HL-60 (cell line): ENCODE measurements at regions not wholly inside any gene's neighbourhood (a gene's known extent, or its start where the extent isn't known, plus 50 kb on each side); places are given as distances from the start of the nearest gene placed in this dataset.

Source experiments
- DNase-seq, 2 experiments: peaks; one replicate each; pipeline ENCODE4 v3.0.0-alpha.2; 2010 to 2020; ENCODE audit warnings: low read depth in 1 of 2, low spot score in 1 of 2
- H3K27ac ChIP-seq: fragments of 250-450 bp; sonication (Bioruptor Pico); replicated peaks from 2 replicates; pipeline ENCODE4 v1.5.1; 2020; ENCODE audit warnings: mild to moderate bottlenecking, moderate library complexity
- H3K27me3 ChIP-seq: fragments of 250-450 bp; sonication (Bioruptor Pico); 2 replicates; pipeline ENCODE4 v1.5.1; 2021; ENCODE audit warnings: mild to moderate bottlenecking, moderate library complexity; ENCODE audit not compliant: insufficient read depth, poor library complexity, severe bottlenecking
- H3K4me3 ChIP-seq: replicated peaks from 2 replicates; pipeline ENCODE4 v1.5.1; 2011; ENCODE audit warnings: mild to moderate bottlenecking, control low read depth, low read length; ENCODE audit not compliant: insufficient read depth
- GABPA ChIP-seq: IDR thresholded peaks from 2 replicates; pipeline ENCODE4 v1.6.1; 2012; ENCODE audit warnings: low read depth
- POLR2AphosphoS5 ChIP-seq: IDR thresholded peaks from 2 replicates; pipeline ENCODE4 v1.6.1; 2012; ENCODE audit warnings: low read depth
- SPI1 ChIP-seq: IDR thresholded peaks from 2 replicates; pipeline ENCODE4 v1.6.1; 2012; ENCODE audit warnings: low read depth, mild to moderate bottlenecking, borderline replicate concordance
- TF ChIP-seq, protein P1 (sequence below): IDR thresholded peaks from one replicate; pipeline ENCODE4 v1.5.1; 2011; ENCODE audit warnings: low read length, control low read depth, inconsistent platforms; ENCODE audit not compliant: insufficient read depth
- TF ChIP-seq, protein P2 (sequence below): IDR thresholded peaks from 2 replicates; pipeline ENCODE4 v1.6.1; 2012; ENCODE audit warnings: low read depth; ENCODE audit not compliant: insufficient replicate concordance

DNA sequence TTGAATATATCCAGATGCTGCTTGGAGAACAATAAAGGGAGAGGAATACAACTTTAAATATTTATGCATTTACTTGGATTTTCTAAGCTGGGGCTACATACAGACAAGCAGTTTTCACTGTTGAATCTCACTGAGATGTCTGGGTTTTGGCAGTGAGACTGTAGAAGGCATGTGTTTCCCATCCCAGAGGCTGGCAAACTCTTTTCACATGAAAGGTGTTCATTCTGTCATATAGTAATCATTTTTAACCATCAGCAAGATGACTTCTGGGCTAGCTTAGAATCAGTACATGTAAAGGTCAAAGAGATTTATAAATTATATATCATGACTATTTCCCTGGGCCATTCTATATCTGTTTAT is 218.7 kb upstream of the SGO1 start:
- H3K4me3 ChIP-seq = no peak overlapping the region
- no peak for TF ChIP-seq GABPA
- TF ChIP-seq, protein P1, sequence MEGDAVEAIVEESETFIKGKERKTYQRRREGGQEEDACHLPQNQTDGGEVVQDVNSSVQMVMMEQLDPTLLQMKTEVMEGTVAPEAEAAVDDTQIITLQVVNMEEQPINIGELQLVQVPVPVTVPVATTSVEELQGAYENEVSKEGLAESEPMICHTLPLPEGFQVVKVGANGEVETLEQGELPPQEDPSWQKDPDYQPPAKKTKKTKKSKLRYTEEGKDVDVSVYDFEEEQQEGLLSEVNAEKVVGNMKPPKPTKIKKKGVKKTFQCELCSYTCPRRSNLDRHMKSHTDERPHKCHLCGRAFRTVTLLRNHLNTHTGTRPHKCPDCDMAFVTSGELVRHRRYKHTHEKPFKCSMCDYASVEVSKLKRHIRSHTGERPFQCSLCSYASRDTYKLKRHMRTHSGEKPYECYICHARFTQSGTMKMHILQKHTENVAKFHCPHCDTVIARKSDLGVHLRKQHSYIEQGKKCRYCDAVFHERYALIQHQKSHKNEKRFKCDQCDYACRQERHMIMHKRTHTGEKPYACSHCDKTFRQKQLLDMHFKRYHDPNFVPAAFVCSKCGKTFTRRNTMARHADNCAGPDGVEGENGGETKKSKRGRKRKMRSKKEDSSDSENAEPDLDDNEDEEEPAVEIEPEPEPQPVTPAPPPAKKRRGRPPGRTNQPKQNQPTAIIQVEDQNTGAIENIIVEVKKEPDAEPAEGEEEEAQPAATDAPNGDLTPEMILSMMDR = no peak
- TF ChIP-seq SPI1 = no peak
- TF ChIP-seq POLR2AphosphoS5 = no peak
- TF ChIP-seq, protein P2, sequence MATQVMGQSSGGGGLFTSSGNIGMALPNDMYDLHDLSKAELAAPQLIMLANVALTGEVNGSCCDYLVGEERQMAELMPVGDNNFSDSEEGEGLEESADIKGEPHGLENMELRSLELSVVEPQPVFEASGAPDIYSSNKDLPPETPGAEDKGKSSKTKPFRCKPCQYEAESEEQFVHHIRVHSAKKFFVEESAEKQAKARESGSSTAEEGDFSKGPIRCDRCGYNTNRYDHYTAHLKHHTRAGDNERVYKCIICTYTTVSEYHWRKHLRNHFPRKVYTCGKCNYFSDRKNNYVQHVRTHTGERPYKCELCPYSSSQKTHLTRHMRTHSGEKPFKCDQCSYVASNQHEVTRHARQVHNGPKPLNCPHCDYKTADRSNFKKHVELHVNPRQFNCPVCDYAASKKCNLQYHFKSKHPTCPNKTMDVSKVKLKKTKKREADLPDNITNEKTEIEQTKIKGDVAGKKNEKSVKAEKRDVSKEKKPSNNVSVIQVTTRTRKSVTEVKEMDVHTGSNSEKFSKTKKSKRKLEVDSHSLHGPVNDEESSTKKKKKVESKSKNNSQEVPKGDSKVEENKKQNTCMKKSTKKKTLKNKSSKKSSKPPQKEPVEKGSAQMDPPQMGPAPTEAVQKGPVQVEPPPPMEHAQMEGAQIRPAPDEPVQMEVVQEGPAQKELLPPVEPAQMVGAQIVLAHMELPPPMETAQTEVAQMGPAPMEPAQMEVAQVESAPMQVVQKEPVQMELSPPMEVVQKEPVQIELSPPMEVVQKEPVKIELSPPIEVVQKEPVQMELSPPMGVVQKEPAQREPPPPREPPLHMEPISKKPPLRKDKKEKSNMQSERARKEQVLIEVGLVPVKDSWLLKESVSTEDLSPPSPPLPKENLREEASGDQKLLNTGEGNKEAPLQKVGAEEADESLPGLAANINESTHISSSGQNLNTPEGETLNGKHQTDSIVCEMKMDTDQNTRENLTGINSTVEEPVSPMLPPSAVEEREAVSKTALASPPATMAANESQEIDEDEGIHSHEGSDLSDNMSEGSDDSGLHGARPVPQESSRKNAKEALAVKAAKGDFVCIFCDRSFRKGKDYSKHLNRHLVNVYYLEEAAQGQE = no peak
- H3K27me3 ChIP-seq = no peaks in the 10 kb centered on the region
- no peak for DNase-seq
- no peak overlapping the region for H3K27ac ChIP-seq

DNA sequence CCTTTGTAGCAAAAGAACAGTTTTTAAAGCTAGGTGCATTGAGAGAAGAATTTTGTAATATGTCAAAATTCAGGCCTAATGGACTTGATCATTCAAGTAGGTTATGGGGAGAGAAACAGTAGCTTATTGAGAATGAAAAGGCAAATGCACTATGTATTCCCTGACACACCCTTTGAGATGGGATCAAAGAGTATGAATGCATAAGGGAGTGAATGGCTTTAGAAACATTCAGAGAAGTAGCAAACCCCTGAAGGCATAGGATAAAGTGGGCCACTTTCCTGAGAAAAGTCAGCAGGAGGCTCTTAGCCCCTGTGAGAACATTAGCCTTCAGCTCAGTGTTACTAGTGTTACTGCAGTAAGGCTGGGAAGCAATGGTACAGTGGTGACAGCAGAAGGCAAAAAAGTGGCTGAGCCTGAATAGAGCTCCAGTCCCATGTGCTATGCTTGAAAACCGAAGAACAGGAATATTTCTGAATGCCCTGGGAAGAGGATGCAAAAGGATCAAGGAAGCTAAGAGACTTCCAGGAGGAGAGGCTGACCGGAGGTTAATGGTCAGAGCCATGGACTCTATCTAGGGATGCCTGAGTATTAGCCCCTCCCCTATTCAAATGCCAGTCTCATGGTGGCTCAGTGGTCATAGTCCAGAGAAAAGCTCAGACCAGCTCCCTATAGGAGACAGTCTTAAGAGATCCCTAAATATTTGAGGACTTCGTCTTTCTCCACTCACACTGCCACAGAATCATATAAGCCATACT is 218.2 kb upstream of the SGO1 start:
- H3K27ac ChIP-seq = no peak overlapping the region
- no peak overlapping the region for H3K4me3 ChIP-seq
- DNase-seq = no peak
- no peak for TF ChIP-seq POLR2AphosphoS5
- no peak for TF ChIP-seq GABPA
- no peak for TF ChIP-seq SPI1
- H3K27me3 ChIP-seq = no peaks in the 10 kb centered on the region

DNA sequence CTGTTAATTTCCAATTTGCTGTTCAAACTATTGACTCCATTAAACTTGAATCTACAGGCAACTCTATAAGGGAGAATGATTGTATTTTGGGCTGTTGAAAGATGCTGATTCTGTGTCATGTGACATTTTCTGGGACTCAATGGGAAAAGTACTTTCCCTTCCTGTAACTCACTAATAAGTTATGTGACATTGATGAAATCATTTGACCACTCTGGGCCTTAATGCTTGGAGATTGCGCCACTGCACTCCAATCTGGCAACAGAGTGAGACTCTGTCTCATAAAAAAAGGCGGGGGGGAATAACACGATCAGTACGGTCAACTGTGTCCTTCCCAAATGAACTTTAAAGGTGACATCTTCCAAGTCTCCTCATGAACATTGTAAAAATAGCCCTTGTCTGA is 215.2 kb upstream of the SGO1 start:
- Histone ChIP-seq H3K27ac (no peak overlapping the region), H3K27me3 (no peaks in the 10 kb centered on the region), H3K4me3 (no peak overlapping the region)
- TF ChIP-seq, protein P2 = no peak
- no peak for TF ChIP-seq SPI1
- TF ChIP-seq, protein P1 = no peak
- TF ChIP-seq GABPA = no peak
- TF ChIP-seq POLR2AphosphoS5 = no peak
- no peak for DNase-seq

DNA sequence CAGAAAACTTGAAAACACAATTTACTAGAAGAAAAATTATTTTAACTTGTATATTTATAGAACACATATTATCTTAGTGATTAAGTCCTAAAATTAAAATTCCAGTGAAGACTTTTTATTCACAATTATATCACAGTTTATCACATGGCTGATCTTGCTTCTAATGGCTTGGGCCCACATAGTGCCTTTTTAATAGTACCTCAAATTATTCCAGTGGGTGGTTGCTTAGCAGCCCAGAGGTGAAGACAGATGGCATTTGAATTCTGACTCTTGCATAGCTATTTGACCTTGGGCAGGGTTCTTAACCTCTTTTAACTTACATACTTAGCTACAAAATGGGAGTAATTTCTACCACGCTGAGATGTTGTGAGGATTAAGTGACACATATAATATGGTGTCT is 214.7 kb upstream of the SGO1 start:
- TF ChIP-seq, protein P2 = no peak
- TF ChIP-seq GABPA = no peak
- TF ChIP-seq, protein P1 = no peak
- DNase-seq = no peak
- no peaks in the 10 kb centered on the region for H3K27me3 ChIP-seq
- H3K4me3 ChIP-seq = no peak overlapping the region
- H3K27ac ChIP-seq = no peak overlapping the region
